HT1080 (cell line): ENCODE measurements at regions not wholly inside any gene's neighbourhood (a gene's known extent, or its start where the extent isn't known, plus 50 kb on each side); places are given as distances from the start of the nearest gene placed in this dataset.
"Not testable (repeated sequence)": the region's sequence is repeated elsewhere in the genome, so short reads cannot be mapped to it uniquely, and the experiment has no call there.

Source experiments
- DNase-seq: peaks from one replicate; pipeline ENCODE4 v3.0.0-alpha.2; 2015; ENCODE audit warnings: low read depth

GRCh38 chr22:22946131-22946530 lies 58.5 kb downstream of the IGLL5 start:
- DNase-seq: no peak

DNA sequence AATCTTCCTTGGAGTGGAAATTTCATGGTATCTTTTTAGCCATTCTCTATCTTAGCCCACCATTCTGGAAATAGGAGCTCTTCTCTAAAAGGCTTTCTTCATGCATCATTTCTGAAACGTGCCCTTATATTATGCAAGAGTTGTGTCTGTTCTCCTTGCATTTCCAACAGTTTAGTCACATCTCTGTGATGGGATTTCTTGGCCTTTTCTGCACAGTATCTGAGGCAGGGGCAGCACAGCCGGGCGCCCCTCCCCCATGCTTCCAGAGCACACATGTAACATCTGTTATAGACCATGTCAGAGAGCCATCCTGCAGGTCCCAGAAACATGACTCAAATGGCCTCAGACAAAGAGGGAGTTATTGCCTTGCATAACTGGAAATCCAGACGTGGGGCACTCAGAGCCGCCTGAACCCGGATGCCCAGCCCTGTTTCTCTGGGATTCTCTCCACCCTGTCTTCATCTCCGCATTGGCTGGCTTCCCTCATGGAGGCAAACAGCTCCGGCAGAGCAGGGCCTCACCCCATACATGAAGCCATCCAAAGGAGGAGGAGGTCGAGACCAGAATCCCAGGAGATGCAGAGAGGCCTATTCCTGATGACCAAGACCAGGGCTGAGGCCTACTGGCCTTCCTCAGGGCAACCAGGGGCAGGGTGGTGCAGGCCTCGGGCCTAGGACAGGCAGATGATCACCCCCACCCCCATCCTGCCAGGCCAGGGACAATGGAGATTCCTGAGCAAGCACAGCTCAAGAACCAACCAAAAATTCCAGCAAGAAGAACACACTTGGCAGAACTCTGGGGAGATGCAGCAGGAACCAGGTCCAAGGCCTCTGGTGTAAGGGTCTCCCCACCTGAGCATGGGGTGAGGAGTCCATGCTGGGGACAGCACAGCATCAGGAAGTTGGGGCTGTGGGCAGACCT lies 61.3 kb downstream of the IGLL5 start:
- peak; percentile 17 for DNase-seq

DNA sequence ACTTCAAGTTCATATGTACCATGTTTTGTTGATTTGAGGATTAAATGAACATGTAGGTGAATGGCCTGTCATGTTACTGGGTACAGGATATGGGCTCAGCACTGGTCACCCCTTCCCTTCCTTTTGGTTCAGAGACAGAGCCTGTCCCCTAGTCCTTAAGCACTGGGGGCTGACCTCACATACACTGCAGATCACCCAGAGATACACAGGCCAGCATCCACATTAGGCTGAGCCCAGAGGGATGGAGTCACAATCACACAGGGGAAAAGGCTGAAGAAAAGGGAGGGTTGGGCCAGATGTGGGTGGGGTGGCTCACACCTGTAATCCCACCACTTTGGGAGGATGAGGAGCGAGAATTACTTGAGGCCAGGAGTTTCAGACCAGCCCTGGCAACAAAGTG lies 62.3 kb downstream of the IGLL5 start:
- no peak for DNase-seq

DNA sequence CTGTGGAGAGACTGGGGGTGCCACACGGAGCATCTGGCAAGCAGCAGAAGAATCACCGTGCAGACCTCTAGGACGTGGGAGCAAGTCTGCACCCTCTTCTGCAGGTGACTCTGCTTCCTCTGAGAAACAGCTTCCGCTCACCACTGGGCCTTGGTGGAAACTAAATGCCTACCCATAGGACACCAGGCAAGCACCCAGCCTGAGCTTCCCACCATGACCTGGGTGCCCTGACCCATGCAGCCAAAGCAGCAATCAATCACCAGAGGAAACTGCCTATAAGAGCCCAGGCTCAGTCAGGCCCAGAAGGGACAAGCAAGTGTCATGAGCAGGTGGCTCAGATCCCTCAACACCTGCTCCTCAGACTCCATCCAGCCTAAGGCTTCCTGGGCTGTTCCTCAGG lies 63.4 kb downstream of the IGLL5 start:
- DNase-seq: no peak

- DNase-seq: no peak
Measured at GRCh38 chr22:22952531-22953280, 65.1 kb downstream of the IGLL5 start.

DNA sequence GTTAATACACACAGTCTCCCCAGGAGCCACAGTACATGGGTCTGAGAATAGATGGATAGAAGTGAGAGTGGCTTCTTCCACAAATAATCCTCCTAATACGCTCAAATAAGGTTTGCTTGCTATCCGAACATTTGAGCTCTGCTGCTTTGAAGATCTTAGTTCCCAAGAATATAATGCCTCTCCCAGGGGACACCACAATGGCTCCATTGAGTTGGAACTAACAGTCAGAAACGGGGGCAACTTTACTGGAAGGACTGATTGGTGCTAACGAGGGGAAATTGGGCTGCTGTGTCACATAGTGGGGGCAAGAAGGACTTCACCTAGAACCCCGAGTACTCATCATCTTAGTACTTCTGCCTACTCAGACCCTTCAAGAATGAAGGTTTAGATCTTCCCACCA lies 66.2 kb downstream of the IGLL5 start:
- no peak for DNase-seq

DNA sequence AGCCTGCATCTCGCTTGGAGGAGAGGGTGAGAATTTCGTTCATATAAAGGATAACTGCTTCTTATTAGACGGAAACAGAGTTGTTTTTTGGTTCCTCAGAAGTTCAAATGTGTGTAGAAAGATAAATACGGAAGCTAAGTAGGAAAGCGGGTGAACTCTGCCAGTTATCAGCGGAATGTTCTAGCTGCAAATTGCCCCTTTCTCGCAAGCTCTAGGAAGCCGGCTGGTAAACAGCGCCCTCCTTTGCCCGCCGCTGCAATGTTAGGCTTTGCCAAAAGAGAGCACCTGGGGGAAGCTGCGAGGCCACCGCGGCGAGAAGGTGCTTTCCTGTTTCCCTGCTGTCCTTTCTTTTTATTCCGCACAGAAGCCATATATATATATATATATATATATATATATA lies 67.0 kb downstream of the IGLL5 start:
- DNase-seq: no peak

DNA sequence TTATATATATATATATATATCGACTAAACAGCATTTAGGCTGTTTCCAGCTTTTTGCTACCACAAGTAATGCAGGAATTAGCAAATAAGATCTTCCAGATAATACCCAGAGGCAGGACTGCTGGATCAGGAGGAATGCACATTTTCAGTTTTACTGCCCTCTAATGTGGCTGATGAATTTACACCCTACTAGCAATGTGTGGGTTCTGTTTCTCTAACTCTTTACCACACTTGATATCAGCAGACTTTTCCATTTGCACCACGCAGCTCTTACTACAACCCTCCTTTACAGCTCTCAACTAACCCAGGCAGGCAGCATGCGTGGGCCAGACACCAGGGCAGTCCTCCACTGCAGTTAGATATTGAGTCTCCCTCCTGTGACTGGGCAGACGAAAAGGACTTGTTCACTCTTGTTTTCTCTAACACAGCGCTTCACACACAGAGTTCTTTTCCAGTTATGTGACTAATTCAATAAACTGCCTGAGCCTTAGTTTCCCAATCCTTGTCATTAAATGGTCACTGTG lies 67.7 kb downstream of the IGLL5 start:
- DNase-seq: no peak

GRCh38 chr22:22955866-22956535 lies 68.4 kb downstream of the IGLL5 start:
- DNase-seq: peak; percentile 41

DNA sequence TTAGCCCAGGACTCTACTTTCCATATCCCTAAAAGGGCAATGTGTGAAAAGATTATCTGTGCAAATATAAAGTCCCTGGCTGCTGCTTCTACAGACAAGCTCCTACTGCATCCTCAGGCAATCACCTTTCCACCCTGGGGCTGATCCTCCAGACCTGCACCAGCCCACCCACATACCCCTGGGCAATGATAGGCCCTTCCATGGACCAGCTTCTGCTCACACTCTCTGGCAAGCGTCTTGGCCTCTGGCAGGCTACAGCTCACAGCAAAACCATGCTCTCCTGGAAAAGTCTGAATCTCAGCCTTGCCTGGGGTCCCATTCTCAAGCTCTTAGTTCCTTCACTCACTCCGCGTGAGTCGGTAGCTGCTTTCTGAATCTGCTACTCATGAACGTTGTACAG lies 69.5 kb downstream of the IGLL5 start:
- DNase-seq: no peak

DNA sequence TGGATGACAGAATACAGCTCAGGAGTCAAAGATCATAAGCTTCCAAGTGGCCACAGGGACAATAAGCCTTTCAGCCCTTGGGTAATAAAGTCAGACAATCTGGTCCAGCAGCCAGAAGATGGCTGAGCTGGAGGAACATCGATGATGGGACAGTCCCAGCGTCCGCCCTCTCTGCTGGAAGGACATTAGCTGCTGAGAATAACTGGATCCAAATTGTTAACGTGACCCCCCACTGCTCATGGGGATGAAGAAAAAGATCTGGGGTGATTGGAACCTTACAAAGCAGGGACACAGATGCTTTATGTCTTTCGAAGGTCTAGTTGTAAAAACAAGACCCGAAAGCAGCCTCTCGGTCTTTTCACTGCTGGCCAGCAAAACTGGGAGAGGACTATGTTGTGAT lies 71.0 kb downstream of the IGLL5 start:
- DNase-seq: no peak

GRCh38 chr22:22959147-22959827 lies 71.7 kb downstream of the IGLL5 start:
- peak; percentile 58 for DNase-seq

DNA sequence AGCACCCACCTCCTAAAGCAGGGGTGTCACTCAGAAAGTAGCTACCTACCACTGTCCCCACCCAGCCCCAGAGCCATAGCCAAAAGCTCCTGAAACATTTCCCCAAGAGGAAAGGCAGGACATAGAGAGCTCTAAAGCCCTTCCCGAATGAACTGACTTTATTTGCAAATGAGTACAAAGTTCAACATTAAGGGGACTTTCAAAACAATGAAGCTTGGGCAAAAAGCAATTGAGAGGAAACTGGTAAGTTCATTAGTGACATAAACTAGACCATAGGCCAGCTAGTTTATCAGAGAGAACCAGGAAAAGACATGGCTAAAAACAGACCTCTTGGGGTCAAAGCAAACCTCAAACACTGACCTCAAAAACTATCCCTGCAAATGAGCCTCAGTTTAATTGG lies 72.7 kb downstream of the IGLL5 start:
- no peak for DNase-seq

DNA sequence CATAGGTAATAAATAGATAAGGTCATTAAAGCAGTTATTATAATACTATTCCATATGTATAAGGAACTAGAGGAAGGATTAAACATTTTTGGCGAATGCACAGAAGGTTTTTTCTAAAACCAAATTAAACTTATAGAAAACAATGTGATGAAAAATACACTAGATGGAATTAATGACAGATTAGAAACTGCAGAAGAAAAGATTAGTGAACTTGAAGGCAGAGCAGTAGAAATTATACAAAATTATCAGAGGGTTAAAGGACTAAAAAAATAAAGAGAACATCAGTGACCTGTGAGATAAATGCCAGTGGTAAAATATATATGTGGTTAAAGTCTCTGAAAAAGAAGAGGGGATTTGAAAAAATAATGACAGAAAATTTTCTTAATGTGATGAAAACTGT lies 74.0 kb downstream of the IGLL5 start:
- no peak for DNase-seq

GRCh38 chr22:22968366-22968765 lies 80.8 kb downstream of the IGLL5 start:
- no peak for DNase-seq

DNA sequence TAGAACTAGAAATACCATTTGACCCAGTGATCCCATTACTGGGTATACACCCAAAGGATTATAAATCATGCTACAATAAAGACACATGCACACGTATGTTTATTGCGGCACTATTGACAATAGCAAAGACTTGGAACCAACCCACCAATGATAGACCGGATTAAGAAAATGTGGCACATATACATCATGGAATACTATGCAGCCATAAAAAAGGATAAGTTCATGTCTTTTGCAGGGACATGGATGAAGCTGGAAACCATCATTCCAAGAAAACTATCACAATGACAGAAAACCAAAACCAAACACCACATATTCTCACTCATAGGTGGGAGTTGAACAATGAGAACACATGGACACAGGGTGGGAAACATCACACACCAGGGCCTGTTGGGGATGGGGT lies 85.0 kb downstream of the IGLL5 start:
- DNase-seq: not testable (repeated sequence)

DNA sequence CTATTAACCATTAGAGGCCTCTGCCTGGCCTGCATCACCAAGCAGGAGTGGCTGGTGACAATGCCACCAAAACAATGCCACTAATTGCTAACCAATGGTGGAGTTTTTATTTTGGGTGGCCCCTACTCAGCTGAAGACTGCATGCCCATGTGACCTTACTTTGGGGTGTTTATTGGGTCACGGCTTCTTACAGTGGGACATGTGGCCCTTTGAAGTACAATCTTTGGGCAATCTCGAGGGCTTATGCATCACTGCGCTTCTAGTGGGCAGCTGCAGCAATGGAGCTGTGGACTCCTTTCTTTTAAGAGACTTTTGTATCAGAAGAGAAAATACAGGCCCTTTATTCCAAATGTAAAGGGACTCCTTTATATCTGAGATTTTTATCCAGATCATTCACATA lies 85.7 kb downstream of the IGLL5 start:
- DNase-seq: no peak

DNA sequence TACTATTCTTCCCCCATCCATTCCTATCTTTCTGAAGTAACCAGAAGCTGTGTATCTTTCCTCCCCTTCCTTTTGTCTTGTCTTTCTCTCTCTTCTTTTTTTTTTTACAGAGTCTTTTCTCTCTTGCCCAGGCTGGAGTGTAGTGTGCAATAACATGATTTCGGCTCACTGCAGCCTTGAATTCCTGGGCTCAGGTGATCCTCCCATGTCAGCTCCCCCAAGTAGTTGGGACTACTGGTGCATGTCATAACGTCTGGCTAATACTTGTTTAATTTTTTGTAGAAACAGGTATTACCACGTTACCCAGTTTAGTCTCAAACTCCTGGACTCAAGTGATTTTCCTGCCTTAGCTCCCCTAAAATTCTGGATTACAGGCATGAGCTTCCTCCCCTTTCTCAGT lies 86.5 kb downstream of the IGLL5 start:
- no peak for DNase-seq

- no peak for DNase-seq
Measured at GRCh38 chr22:22974795-22975580, 87.4 kb downstream of the IGLL5 start.
